Endothelial cell of umbilical vein (primary cell): ENCODE measurements at regions not wholly inside any gene's neighbourhood (a gene's known extent, or its start where the extent isn't known, plus 50 kb on each side); places are given as distances from the start of the nearest gene placed in this dataset.
A peak's percentile ranks its signal among the peaks of the same experiment; 100 is the strongest.

ENCODE experiments used
- BruUV-seq: library from RNA; stranded (reverse); fragments of 400-500 nt; replicated peaks from 2 replicates; lab custom pipeline; 2021; lab: Mats Ljungman, UMichigan
- CTCF ChIA-PET: fragments of 300-600, 350-600 bp; sonication (Branson Sonifier 250); formaldehyde crosslinking; loops from one replicate; lab custom pipeline; 2021; ENCODE audit warnings: antibody characterized with exemption, inconsistent platforms; lab: Charles Lee
- POLR2A ChIA-PET: fragments of 300-600, 350-600 bp; sonication (Branson Sonifier 250); formaldehyde crosslinking; loops from one replicate; lab custom pipeline; 2021; ENCODE audit warnings: antibody characterized with exemption, inconsistent platforms; lab: Charles Lee
- DNase-seq: peaks from one replicate; pipeline ENCODE4 v3.0.0-alpha.2; 2011; ENCODE audit warnings: low read depth, low spot score
- FAIRE-seq: peaks from 2 replicates; lab custom pipeline; 2011; peaks lifted over from hg19 to GRCh38; lab: Jason Lieb, UNC
- H2AFZ ChIP-seq: 2 replicates; pipeline ENCODE4 v1.6.0; 2012; ENCODE audit warnings: low read depth, low read length, control low read depth, inconsistent platforms
- H3K27ac ChIP-seq: 2 replicates; pipeline ENCODE4 v1.5.1; 2011; ENCODE audit warnings: low read depth, mild to moderate bottlenecking, control low read depth, low read length, moderate library complexity; ENCODE audit not compliant: insufficient read depth
- H3K27me3 ChIP-seq, 2 experiments: 2 replicates each; pipeline versions ENCODE4 v1.6.0 to v1.6.1; 2011; ENCODE audit warnings: low read length in 2 of 2, mixed read lengths in 1 of 2; ENCODE audit not compliant: control insufficient read depth in 2 of 2, insufficient read depth in 2 of 2
- H3K36me3 ChIP-seq, 2 experiments: 2 replicates in 1 of 2; 3 replicates in 1 of 2; pipeline ENCODE4 v1.5.1; 2011; ENCODE audit warnings: low read length in 2 of 2, mild to moderate bottlenecking in 1 of 2, moderate library complexity in 1 of 2; ENCODE audit not compliant: control insufficient read depth in 2 of 2, insufficient read depth in 2 of 2; ENCODE audit errors: extremely low read depth in 1 of 2
- H3K4me1 ChIP-seq: 3 replicates; pipeline ENCODE4 v1.5.1; 2011; ENCODE audit warnings: mild to moderate bottlenecking, low read length; ENCODE audit not compliant: control insufficient read depth, insufficient read depth; ENCODE audit errors: extremely low read depth
- H3K4me2 ChIP-seq: 2 replicates; pipeline ENCODE4 v1.6.1; 2011; ENCODE audit warnings: low read length, control low read depth, mixed read lengths; ENCODE audit not compliant: insufficient read depth
- H3K4me3 ChIP-seq, 3 experiments: fragments of 200-600 bp in 1 of 3; sonication (generic), shearing (Covaris generic) in 1 of 3; replicated peaks in 1 of 3; 2 replicates each; pipeline ENCODE4 v1.5.1; 2011 to 2016; ENCODE audit warnings: control low read depth in 3 of 3, low read length in 3 of 3, mild to moderate bottlenecking in 2 of 3, inconsistent platforms in 1 of 3, low read depth in 1 of 3, moderate library complexity in 1 of 3; ENCODE audit not compliant: insufficient read depth in 1 of 3
- H3K79me2 ChIP-seq: 2 replicates; pipeline ENCODE4 v1.6.0; 2012; ENCODE audit warnings: low read length, inconsistent platforms; ENCODE audit not compliant: control insufficient read depth, insufficient read depth
- H3K9ac ChIP-seq: replicated peaks from 2 replicates; pipeline ENCODE3; 2011; ENCODE audit warnings: low read length, control low read depth; ENCODE audit not compliant: insufficient read depth; ENCODE audit errors: extremely low read depth
- H3K9me1 ChIP-seq: replicated peaks from 3 replicates; pipeline ENCODE4 v1.6.0; 2011; ENCODE audit warnings: mild to moderate bottlenecking, low read length; ENCODE audit not compliant: control insufficient read depth, insufficient read depth; ENCODE audit errors: extremely low read depth
- H3K9me3 ChIP-seq: replicated peaks from 2 replicates; pipeline ENCODE4 v1.5.1; 2012; ENCODE audit warnings: low read length, inconsistent platforms; ENCODE audit not compliant: control insufficient read depth, insufficient read depth
- H4K20me1 ChIP-seq: replicated peaks from 2 replicates; pipeline ENCODE3; 2011; ENCODE audit warnings: mild to moderate bottlenecking, low read length; ENCODE audit not compliant: control insufficient read depth, insufficient read depth; ENCODE audit errors: extremely low read depth
- EZH2 ChIP-seq: IDR thresholded peaks from 2 replicates; pipeline ENCODE4 v1.6.1; 2012; ENCODE audit warnings: borderline replicate concordance, low read depth, mild to moderate bottlenecking, moderate library complexity, low read length, inconsistent platforms; ENCODE audit not compliant: severe bottlenecking
- FOS ChIP-seq: IDR thresholded peaks from 2 replicates; pipeline ENCODE4 v1.6.1; 2011; ENCODE audit warnings: mild to moderate bottlenecking, low read length, moderate library complexity, borderline replicate concordance; ENCODE audit not compliant: insufficient read depth
- GATA2 ChIP-seq: IDR thresholded peaks from 2 replicates; pipeline ENCODE4 v1.7.0; 2011; ENCODE audit warnings: low read depth, mild to moderate bottlenecking, moderate library complexity, mixed read lengths, low read length; ENCODE audit not compliant: insufficient read length, insufficient read depth
- JUN ChIP-seq: IDR thresholded peaks from 2 replicates; pipeline ENCODE4 v1.6.1; 2011; ENCODE audit warnings: borderline replicate concordance, low read depth; ENCODE audit not compliant: insufficient read length, insufficient read depth
- MYC ChIP-seq: IDR thresholded peaks from one replicate; pipeline ENCODE4 v1.6.1; 2011; ENCODE audit warnings: mild to moderate bottlenecking, low read depth, low read length
- POLR2A ChIP-seq: IDR thresholded peaks from 2 replicates; pipeline ENCODE4 v1.6.1; 2012; ENCODE audit warnings: low read depth, mild to moderate bottlenecking, control low read depth, low read length
- POLR2AphosphoS5 ChIP-seq: IDR thresholded peaks from 2 replicates; pipeline ENCODE4 v1.6.1; 2012; ENCODE audit warnings: low read depth, mild to moderate bottlenecking, control low read depth, low read length, moderate library complexity; ENCODE audit not compliant: insufficient read depth
- dilution Hi-C: fragments of 300-500 bp; cut with MboI; formaldehyde crosslinking; loops from one replicate; pipeline ENCODE4 v1.15.0; 2019; ENCODE audit warnings: low sequenced_read_pairs; ENCODE audit not compliant: extremely low pct_ligation_motif_present
- intact Hi-C: fragments of 100-400 bp; cut with micrococcal nuclease; formaldehyde crosslinking; loops from one replicate; pipeline ENCODE4 v1.10.0; 2022
- TF ChIP-seq, protein P1 (sequence below), 2 donors: IDR thresholded peaks; 1 replicate in 1 of 2; 2 replicates in 1 of 2; pipeline ENCODE4 v1.5.1; 2011; ENCODE audit warnings: low read length in 2 of 2, mild to moderate bottlenecking in 2 of 2, moderate library complexity in 2 of 2, control low read depth in 1 of 2, inconsistent platforms in 1 of 2, low read depth in 1 of 2; ENCODE audit not compliant: insufficient read depth in 1 of 2; ENCODE audit errors: extremely low read depth in 1 of 2
- TF ChIP-seq, protein P2 (sequence below): IDR thresholded peaks from 2 replicates; pipeline ENCODE4 v1.6.1; 2011; ENCODE audit not compliant: insufficient read depth, insufficient read length

DNA sequence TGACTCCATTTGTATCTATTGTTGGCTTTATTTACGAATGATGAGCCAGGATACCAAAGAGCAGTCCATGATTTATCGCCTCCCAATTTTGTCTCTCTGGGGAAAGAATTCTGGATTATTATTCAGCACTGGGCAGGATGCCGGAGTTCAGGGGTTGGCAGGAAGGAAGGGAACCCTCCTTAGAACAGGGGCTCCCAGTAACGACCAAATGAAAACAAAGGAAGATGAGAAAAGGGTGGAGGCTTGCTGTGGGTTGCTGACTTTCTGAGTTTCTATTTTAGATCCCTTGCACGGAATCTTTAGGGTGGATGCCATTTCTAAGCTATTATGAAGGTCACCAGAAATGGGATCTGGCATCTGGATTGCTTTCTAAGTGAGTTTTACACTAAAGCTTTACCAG lies 231.2 kb upstream of the LYPLAL1 start:
- Histone ChIP-seq H3K27ac (no peak overlapping the region), H3K4me3 (peak overlapping the region in 1 of 3 experiments; percentile 29), H3K9me3 (no peaks in the 10 kb centered on the region), H3K4me2 (peak overlapping the region; percentile 71), H3K79me2 (no peaks in the 10 kb centered on the region), H3K36me3 (no peaks in the 10 kb centered on the region), H3K27me3 (no peaks in the 10 kb centered on the region), H3K4me1 (peaks cover 12% of the 10 kb centered on the region), H3K9me1 (no peaks in the 10 kb centered on the region), H4K20me1 (no peaks in the 10 kb centered on the region), H2AFZ (peak overlapping the region; percentile 83), H3K9ac (no peak overlapping the region)
- CTCF ChIA-PET, result interaction anchor here (0.9 to 1.7 kb wide), 2 partner anchors 9 to 613 kb away, joined by 3 read pairs; no protein-coding TSS in a partner anchor
- DNase-seq (peak; percentile 44), FAIRE-seq (no peak)
- BruUV-seq, result no TSS peak
- POLR2A ChIA-PET, result no interaction called here
- TF ChIP-seq FOS (peak; percentile 22), POLR2AphosphoS5 (peak; percentile 48), GATA2 (peak; percentile 30), JUN (no peak)
- intact Hi-C loops (no loop called here), dilution Hi-C loops (no loop called here)

DNA sequence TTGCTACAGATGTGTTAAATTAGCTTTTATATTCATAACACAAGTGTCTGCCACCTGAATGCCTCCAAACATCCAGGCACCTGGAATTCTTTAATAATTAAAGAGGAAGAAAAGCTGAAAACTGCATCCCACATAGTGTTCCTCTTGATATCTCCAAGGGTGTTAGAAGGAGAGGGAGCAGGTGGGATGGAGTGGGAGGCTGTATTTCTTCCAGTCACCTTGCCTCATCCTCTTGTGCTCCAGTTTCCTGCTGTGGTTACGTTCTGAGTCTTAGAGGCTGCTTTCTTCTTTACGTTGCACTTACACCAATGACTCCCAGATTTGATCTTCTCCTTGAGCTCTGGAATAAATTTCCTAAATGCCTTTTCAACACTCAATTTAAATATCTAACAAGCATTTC lies 230.3 kb upstream of the LYPLAL1 start:
- Histone ChIP-seq H2AFZ (no peak overlapping the region), H3K4me3 (no peak overlapping the region), H3K9ac (no peak overlapping the region), H3K27ac (no peak overlapping the region), H3K79me2 (no peaks in the 10 kb centered on the region), H3K9me3 (no peaks in the 10 kb centered on the region), H3K4me1 (peaks cover 12% of the 10 kb centered on the region), H3K36me3 (no peaks in the 10 kb centered on the region), H3K9me1 (no peaks in the 10 kb centered on the region), H3K4me2 (no peak overlapping the region), H4K20me1 (no peaks in the 10 kb centered on the region), H3K27me3 (no peaks in the 10 kb centered on the region)
- ChIA-PET POLR2A (no interaction called here), CTCF (interaction anchor here (0.9 to 1.7 kb wide), 3 partner anchors 8 to 614 kb away, joined by 3 to 4 read pairs (median 3); no protein-coding TSS in a partner anchor)
- no peak for FAIRE-seq
- intact Hi-C loops, result no loop called here
- dilution Hi-C loops, result no loop called here
- BruUV-seq, result no TSS peak
- TF ChIP-seq GATA2 (no peak), EZH2 (no peak), POLR2AphosphoS5 (no peak), MYC (no peak), FOS (no peak), POLR2A (no peak), JUN (no peak)
- TF ChIP-seq, protein P1, sequence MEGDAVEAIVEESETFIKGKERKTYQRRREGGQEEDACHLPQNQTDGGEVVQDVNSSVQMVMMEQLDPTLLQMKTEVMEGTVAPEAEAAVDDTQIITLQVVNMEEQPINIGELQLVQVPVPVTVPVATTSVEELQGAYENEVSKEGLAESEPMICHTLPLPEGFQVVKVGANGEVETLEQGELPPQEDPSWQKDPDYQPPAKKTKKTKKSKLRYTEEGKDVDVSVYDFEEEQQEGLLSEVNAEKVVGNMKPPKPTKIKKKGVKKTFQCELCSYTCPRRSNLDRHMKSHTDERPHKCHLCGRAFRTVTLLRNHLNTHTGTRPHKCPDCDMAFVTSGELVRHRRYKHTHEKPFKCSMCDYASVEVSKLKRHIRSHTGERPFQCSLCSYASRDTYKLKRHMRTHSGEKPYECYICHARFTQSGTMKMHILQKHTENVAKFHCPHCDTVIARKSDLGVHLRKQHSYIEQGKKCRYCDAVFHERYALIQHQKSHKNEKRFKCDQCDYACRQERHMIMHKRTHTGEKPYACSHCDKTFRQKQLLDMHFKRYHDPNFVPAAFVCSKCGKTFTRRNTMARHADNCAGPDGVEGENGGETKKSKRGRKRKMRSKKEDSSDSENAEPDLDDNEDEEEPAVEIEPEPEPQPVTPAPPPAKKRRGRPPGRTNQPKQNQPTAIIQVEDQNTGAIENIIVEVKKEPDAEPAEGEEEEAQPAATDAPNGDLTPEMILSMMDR (IDR thresholded peaks at IDR 0.05; ENCODE audit: extremely low read depth in 1 of 2, insufficient read depth in 1 of 2, low read depth in 1 of 2, low read length in 2 of 2), result no peak
- TF ChIP-seq, protein P2, sequence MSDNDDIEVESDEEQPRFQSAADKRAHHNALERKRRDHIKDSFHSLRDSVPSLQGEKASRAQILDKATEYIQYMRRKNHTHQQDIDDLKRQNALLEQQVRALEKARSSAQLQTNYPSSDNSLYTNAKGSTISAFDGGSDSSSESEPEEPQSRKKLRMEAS, result no peak
- DNase-seq, result no peak
